Neural cell (in vitro differentiated cells): ENCODE measurements at regions not wholly inside any gene's neighbourhood (a gene's known extent, or its start where the extent isn't known, plus 50 kb on each side); places are given as distances from the start of the nearest gene placed in this dataset.

Source experiments
- H2AFZ ChIP-seq: fragments of 200-600, 300-800 bp; sonication (generic), shearing (Covaris generic); 2 replicates; pipeline ENCODE4 v1.6.0; 2014; ENCODE audit warnings: low read depth, mild to moderate bottlenecking, antibody characterized with exemption, low read length, moderate library complexity
- H3F3A ChIP-seq: fragments of 200-600 bp; shearing (Covaris generic); 2 replicates; pipeline ENCODE4 v1.6.1; 2016; ENCODE audit warnings: mild to moderate bottlenecking, moderate library complexity, mixed read lengths, antibody characterized with exemption, low read length; ENCODE audit not compliant: insufficient read depth, poor library complexity, severe bottlenecking
- H3K27ac ChIP-seq: fragments of 200-600, 300-800 bp; sonication (generic), shearing (Covaris generic); 2 replicates; pipeline ENCODE4 v1.5.1; 2014; ENCODE audit warnings: mild to moderate bottlenecking, low read length, moderate library complexity
- H3K27me3 ChIP-seq: fragments of 300-800, 200-600 bp; sonication (generic), shearing (Covaris generic); 2 replicates; pipeline ENCODE4 v1.6.0; 2014; ENCODE audit warnings: mild to moderate bottlenecking, low read depth, low read length, moderate library complexity; ENCODE audit not compliant: insufficient read depth
- H3K36me3 ChIP-seq: fragments of 300-800, 200-600 bp; sonication (generic), shearing (Covaris generic); 2 replicates; pipeline ENCODE4 v1.5.1; 2014; ENCODE audit warnings: mild to moderate bottlenecking, antibody characterized with exemption, low read length, moderate library complexity; ENCODE audit not compliant: insufficient read depth
- H3K4me2 ChIP-seq: fragments of 300-800, 200-600 bp; sonication (generic), shearing (Covaris generic); 2 replicates; pipeline ENCODE4 v1.6.0; 2014; ENCODE audit warnings: mild to moderate bottlenecking, low read length
- H3K4me3 ChIP-seq: fragments of 300-800, 200-600 bp; sonication (generic), shearing (Covaris generic); 2 replicates; pipeline ENCODE4 v1.5.1; 2014; ENCODE audit warnings: mild to moderate bottlenecking, low read length, moderate library complexity
- H3K79me2 ChIP-seq: fragments of 200-600 bp; shearing (Covaris generic); replicated peaks from 2 replicates; pipeline ENCODE4 v1.6.0; 2014; ENCODE audit warnings: mild to moderate bottlenecking, low read length, moderate library complexity; ENCODE audit not compliant: insufficient read depth
- H3K9ac ChIP-seq: fragments of 300-800, 200-600 bp; sonication (generic), shearing (Covaris generic); 2 replicates; pipeline ENCODE4 v1.6.1; 2016; ENCODE audit warnings: mild to moderate bottlenecking, low read length, mixed read lengths
- H3K9me2 ChIP-seq: fragments of 200-600 bp; shearing (Covaris generic); 2 replicates; pipeline ENCODE4 v1.6.1; 2016; ENCODE audit warnings: mild to moderate bottlenecking, low read length, mixed read lengths; ENCODE audit not compliant: insufficient read depth
- H3K9me3 ChIP-seq: fragments of 200-600, 300-800 bp; sonication (generic), shearing (Covaris generic); 2 replicates; pipeline ENCODE4 v1.6.1; 2016; ENCODE audit warnings: mild to moderate bottlenecking, mixed run types, low read length, moderate library complexity, mixed read lengths
- H4K20me1 ChIP-seq: fragments of 200-600 bp; shearing (Covaris generic); 2 replicates; pipeline ENCODE4 v1.6.1; 2016; ENCODE audit warnings: mild to moderate bottlenecking, mixed run types; ENCODE audit not compliant: insufficient read depth
- CTCF ChIP-seq: fragments of 450-650 bp; IDR thresholded peaks from 2 replicates; pipeline ENCODE4 v1.5.1; 2014; ENCODE audit warnings: antibody characterized with exemption, mild to moderate bottlenecking, moderate library complexity; ENCODE audit not compliant: poor library complexity, severe bottlenecking
- EP300 ChIP-seq: fragments of 450-650 bp; conservative IDR thresholded peaks from 2 replicates; pipeline ENCODE4 v1.6.1; 2014; ENCODE audit warnings: antibody characterized with exemption, mild to moderate bottlenecking, moderate library complexity; ENCODE audit not compliant: poor library complexity, severe bottlenecking
- EZH2 ChIP-seq: fragments of 200-600, 300-800 bp; shearing (Covaris generic), sonication (generic); IDR thresholded peaks from 2 replicates; pipeline ENCODE4 v1.6.1; 2014; ENCODE audit warnings: antibody characterized with exemption, low read length, borderline replicate concordance, mild to moderate bottlenecking; ENCODE audit not compliant: insufficient read depth, poor library complexity, severe bottlenecking
- MXI1 ChIP-seq: fragments of 450-650 bp; conservative IDR thresholded peaks from 2 replicates; pipeline ENCODE4 v1.6.1; 2014; ENCODE audit warnings: antibody characterized with exemption, mild to moderate bottlenecking; ENCODE audit not compliant: poor library complexity, severe bottlenecking
- POLR2AphosphoS5 ChIP-seq: IDR thresholded peaks from 2 replicates; pipeline ENCODE4 v1.6.1; 2012
- RAD21 ChIP-seq: fragments of 450-650 bp; conservative IDR thresholded peaks from 2 replicates; pipeline ENCODE4 v1.6.1; 2014; ENCODE audit warnings: antibody characterized with exemption, mild to moderate bottlenecking, moderate library complexity
- SMC3 ChIP-seq: fragments of 450-650 bp; conservative IDR thresholded peaks from 2 replicates; pipeline ENCODE4 v1.6.1; 2014; ENCODE audit warnings: antibody characterized with exemption, mild to moderate bottlenecking, moderate library complexity; ENCODE audit not compliant: poor library complexity
- TAF1 ChIP-seq: IDR thresholded peaks from 2 replicates; pipeline ENCODE4 v1.6.1; 2012; ENCODE audit warnings: low read depth
- TF ChIP-seq, protein P1 (sequence below): IDR thresholded peaks from 2 replicates; pipeline ENCODE4 v1.6.1; 2012; ENCODE audit warnings: borderline replicate concordance

GRCh38 chr22:27303718-27304117 lies 497.8 kb downstream of the MN1 start:
- Histone ChIP-seq H3K9ac (no peak overlapping the region), H3F3A (no peaks in the 10 kb centered on the region), H3K4me3 (no peak overlapping the region), H4K20me1 (no peaks in the 10 kb centered on the region), H3K36me3 (no peaks in the 10 kb centered on the region), H3K27ac (no peak overlapping the region), H3K4me2 (no peak overlapping the region), H3K9me2 (no peaks in the 10 kb centered on the region), H3K9me3 (no peaks in the 10 kb centered on the region), H3K27me3 (no peaks in the 10 kb centered on the region), H3K79me2 (no peaks in the 10 kb centered on the region), H2AFZ (no peak overlapping the region)
- TF ChIP-seq, protein P1, sequence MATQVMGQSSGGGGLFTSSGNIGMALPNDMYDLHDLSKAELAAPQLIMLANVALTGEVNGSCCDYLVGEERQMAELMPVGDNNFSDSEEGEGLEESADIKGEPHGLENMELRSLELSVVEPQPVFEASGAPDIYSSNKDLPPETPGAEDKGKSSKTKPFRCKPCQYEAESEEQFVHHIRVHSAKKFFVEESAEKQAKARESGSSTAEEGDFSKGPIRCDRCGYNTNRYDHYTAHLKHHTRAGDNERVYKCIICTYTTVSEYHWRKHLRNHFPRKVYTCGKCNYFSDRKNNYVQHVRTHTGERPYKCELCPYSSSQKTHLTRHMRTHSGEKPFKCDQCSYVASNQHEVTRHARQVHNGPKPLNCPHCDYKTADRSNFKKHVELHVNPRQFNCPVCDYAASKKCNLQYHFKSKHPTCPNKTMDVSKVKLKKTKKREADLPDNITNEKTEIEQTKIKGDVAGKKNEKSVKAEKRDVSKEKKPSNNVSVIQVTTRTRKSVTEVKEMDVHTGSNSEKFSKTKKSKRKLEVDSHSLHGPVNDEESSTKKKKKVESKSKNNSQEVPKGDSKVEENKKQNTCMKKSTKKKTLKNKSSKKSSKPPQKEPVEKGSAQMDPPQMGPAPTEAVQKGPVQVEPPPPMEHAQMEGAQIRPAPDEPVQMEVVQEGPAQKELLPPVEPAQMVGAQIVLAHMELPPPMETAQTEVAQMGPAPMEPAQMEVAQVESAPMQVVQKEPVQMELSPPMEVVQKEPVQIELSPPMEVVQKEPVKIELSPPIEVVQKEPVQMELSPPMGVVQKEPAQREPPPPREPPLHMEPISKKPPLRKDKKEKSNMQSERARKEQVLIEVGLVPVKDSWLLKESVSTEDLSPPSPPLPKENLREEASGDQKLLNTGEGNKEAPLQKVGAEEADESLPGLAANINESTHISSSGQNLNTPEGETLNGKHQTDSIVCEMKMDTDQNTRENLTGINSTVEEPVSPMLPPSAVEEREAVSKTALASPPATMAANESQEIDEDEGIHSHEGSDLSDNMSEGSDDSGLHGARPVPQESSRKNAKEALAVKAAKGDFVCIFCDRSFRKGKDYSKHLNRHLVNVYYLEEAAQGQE, result no peak
- TF ChIP-seq EZH2 (no peak), RAD21 (no peak), POLR2AphosphoS5 (no peak), CTCF (no peak), EP300 (no peak), TAF1 (no peak), SMC3 (no peak)

- no peaks in the 10 kb centered on the region for H3K27me3 ChIP-seq
Observed at GRCh38 chr22:27306771-27307170, 494.8 kb downstream of the MN1 start.

More at GRCh38 chr22:27306771-27307170, 494.8 kb downstream of the MN1 start:
- TF ChIP-seq TAF1 (no peak), POLR2AphosphoS5 (no peak), EZH2 (no peak), MXI1 (no peak), CTCF (no peak), EP300 (no peak), RAD21 (no peak), SMC3 (no peak)
- TF ChIP-seq, protein P1, result no peak
- no peak overlapping the region for H3K27ac ChIP-seq
- no peaks in the 10 kb centered on the region for H3K79me2 ChIP-seq
- H3K4me3 ChIP-seq, result no peak overlapping the region
- H3K36me3 ChIP-seq, result no peaks in the 10 kb centered on the region
- H3K9me2 ChIP-seq, result no peaks in the 10 kb centered on the region
- H3F3A ChIP-seq, result peaks cover 6% of the 10 kb centered on the region
- H3K4me2 ChIP-seq, result no peak overlapping the region
- H2AFZ ChIP-seq, result no peak overlapping the region
- no peak overlapping the region for H3K9ac ChIP-seq
- H4K20me1 ChIP-seq, result no peaks in the 10 kb centered on the region
- H3K9me3 ChIP-seq, result no peaks in the 10 kb centered on the region
